Cardiac fibroblast (primary cell): ENCODE measurements at regions not wholly inside any gene's neighbourhood (a gene's known extent, or its start where the extent isn't known, plus 50 kb on each side); places are given as distances from the start of the nearest gene placed in this dataset.

ENCODE experiments used
- DNase-seq, 2 donors: peaks; one replicate each; pipeline versions ENCODE4 v3.0.0 to v3.0.0-alpha.2; 2010; ENCODE audit warnings: low read depth in 2 of 2
- H3K4me3 ChIP-seq, 2 donors: replicated peaks in 1 of 2; 1 replicate in 1 of 2; 2 replicates in 1 of 2; pipeline ENCODE4 v1.5.1; 2011; ENCODE audit warnings: low read depth in 2 of 2, low read length in 2 of 2, mild to moderate bottlenecking in 2 of 2, moderate library complexity in 1 of 2
- CTCF ChIP-seq: IDR thresholded peaks from one replicate; pipeline ENCODE4 v1.5.1; 2011; ENCODE audit warnings: low read depth, mild to moderate bottlenecking, low read length, inconsistent platforms

DNA sequence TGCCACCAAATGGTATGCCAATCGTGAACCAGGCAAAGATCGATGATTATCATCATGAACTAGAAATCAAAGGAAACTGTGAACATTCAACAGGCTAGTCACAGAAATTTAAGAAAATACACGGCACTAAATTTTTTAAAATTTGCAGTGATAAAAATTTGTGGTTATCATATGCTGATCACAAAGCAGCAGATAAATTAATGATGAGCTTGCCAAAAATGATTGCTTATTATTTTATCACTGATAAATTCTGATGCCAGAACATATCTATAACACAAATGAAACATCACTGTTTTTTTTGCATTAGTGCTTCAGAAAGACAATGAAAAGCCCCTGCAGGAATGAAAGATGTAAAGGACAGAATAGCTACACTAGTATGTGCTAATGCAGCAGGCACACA lies 1413.2 kb upstream of the MAP3K7 start:
- no peak for DNase-seq
- TF ChIP-seq CTCF: no peak

GRCh38 chr6:91994787-91995186 lies 1407.9 kb upstream of the MAP3K7 start:
- no peak for TF ChIP-seq CTCF
- DNase-seq: no peak
- no peak overlapping the region for H3K4me3 ChIP-seq

More for the DNA sequence above, 1413.2 kb upstream of the MAP3K7 start:
- no peak overlapping the region for H3K4me3 ChIP-seq

GRCh38 chr6:91982559-91982958 lies 1395.7 kb upstream of the MAP3K7 start:
- DNase-seq: no peak
- no peak overlapping the region for H3K4me3 ChIP-seq
- TF ChIP-seq CTCF: no peak

GRCh38 chr6:91976797-91977196 lies 1389.9 kb upstream of the MAP3K7 start:
- DNase-seq: no peak
- H3K4me3 ChIP-seq: no peak overlapping the region
- TF ChIP-seq CTCF: no peak

- TF ChIP-seq CTCF: no peak
- H3K4me3 ChIP-seq: no peak overlapping the region
- no peak for DNase-seq
Measured at GRCh38 chr6:91970700-91971099, 1383.8 kb upstream of the MAP3K7 start.

DNA sequence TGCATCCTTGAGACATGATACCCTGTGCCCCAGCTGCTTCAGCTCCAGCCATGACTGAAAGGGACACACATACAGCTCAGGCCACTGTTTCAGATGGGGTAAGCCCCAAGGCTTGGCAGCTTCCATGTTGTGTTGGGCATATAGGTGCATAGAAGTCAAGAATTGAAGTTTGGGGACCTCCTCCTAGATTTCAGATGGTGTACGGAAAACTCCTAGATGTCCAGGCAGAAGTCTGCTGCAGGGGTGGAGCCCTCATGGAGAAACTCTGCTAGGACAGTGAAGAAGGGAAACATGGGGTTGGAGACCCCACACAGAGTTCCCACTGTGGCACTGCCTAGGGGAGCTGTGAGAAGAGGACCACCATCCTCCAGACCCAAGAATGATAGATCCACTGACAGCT lies 1379.0 kb upstream of the MAP3K7 start:
- TF ChIP-seq CTCF: no peak
- DNase-seq: no peak
- no peak overlapping the region for H3K4me3 ChIP-seq

GRCh38 chr6:91961671-91962070 lies 1374.8 kb upstream of the MAP3K7 start:
- H3K4me3 ChIP-seq: no peak overlapping the region
- no peak for DNase-seq
- no peak for TF ChIP-seq CTCF
